Activated CD4-positive, alpha-beta T cell treated with anti-CD3 and anti-CD28 coated beads, Interleukin-2, amount 50 U/mL, for 48 hours (primary cell): ENCODE measurements at regions not wholly inside any gene's neighbourhood (a gene's known extent, or its start where the extent isn't known, plus 50 kb on each side); places are given as distances from the start of the nearest gene placed in this dataset.
"Not testable (repeated sequence)": the region's sequence is repeated elsewhere in the genome, so short reads cannot be mapped to it uniquely, and the experiment has no call there.

Source experiments
- DNase-seq, 2 experiments: peaks; one replicate each; pipeline ENCODE4 v3.0.0-alpha.2; 2020

DNA sequence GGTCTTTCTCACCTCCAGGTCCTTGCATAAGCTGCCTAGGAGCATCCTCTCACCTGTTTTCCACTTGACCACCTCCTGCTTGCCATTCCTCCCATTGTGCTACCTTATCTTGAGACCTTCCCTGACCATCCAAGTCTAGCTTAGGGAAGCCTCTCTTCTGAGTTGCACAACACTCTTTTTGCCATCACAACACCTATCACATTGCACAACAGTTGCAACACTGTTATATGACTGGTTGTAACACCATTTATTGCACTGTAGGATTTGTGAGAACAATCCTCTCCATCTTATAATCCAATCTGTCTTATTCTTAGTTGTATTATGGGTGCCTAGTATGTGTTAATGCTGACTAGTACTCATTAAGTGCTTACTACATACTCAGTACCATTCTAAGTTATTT lies 488.7 kb downstream of the OMA1 start:
- DNase-seq, result no peak

DNA sequence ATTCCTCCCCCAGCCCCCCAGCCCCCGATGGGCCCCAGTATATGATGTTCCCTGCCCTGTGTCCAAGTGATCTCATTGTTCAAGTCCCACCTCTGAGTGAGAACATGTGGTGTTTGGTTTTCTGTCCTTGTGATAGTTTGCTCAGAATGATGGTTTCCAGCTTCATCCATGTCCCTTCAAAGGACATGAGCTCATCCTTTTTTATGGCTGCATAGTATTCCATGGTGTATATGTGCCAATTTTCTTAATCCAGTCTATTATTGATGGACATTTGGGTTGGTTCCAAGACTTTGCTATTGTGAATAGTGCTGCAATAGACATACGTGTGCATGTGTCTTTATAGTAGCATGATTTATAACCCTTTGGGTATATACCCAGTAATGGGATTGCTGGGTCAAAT lies 495.3 kb downstream of the OMA1 start:
- DNase-seq, result not testable (repeated sequence)

DNA sequence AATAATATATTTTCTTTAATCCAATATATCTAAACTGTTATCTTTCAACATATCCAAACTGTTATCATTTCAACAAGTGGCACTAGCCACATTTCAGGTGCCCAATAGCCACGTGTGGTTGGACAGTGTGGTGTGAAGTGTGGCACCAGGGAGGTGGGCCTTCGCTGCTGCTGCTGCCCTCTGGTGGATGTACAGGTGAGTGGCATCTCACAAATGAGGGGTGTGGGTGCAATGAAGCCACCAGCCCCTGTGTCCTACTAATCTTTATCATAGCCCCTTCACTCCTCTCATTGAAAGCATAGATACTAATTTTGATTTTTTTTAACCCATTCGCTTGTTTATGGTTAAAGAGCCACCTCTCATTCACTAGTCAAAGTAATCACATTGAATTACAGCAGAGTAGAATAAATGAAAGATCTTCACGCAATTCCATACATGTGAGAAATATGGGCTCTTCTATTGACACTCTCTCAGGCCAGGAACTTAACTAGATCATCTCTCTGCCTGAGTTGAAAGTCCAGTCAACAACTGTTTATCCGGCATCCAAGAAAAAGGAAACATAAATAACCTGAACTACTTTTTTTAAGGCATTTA lies 499.2 kb downstream of the OMA1 start:
- peak; percentile 18 to 39 for DNase-seq

DNA sequence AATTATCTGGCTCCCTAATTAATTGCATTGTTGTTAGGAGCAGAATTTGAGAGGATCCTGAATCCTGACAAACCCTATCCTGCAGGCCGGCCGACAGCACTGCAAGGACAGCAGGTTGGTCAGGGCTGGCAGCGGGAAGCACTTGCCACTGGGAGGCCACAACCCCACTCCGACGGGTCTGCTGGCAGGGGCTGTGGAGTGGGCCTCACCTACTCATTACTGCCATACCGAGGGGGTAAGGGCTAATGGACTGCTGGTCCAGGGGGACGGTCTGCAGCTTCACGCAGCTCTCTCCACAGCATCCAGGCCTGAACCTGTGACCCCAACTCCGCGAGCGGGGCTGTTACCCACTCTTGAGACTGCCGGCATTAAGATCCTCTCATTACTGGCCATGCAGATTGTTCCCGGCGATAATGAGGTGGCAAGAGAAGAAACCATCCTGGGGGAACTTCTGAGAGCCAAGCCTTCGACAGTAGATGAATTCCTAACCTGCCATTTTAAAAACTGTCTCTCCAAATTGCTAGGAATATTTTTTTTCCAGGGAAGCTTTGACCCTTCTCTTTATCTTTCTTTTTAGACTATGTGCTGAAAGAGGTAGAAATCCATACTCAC lies 501.3 kb downstream of the OMA1 start:
- no peak for DNase-seq

DNA sequence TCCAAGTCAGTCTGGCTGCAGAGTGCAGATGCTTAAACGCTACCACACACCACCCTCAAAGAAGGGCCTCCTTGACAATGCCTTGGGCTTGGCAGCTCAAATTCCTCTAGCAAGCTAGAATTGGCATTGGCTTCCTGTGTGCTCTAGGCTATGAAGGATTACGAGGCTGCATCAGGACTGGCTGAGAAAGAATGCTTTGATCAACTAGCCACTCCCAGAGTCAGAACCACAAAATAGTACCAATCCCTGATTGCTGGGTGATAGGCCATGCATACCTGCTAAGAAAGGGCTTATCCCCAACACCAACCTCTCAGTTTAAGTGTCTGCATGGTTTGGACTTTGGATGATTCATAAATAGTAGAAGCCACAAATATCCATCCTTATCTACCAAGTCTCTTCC lies 504.9 kb downstream of the OMA1 start:
- DNase-seq, result no peak

DNA sequence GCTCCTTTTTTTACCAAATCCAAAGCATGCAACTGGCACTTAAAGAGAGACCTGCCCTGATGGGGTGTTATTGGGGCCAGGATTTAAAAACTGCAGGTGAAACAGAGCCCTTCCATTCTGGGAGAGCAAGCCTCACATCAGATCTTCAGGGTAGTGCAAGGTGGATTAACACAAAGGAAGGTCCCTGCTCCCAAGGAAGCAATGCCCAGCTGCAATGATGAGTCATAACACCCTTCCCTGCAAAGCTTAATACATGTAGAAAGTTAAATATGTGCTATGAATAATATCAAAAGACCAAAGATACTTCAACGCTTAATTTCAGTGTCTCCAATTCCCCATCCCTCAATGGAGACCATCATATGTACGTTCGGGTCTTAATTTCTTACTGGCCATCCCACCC lies 508.0 kb downstream of the OMA1 start:
- no peak for DNase-seq

DNA sequence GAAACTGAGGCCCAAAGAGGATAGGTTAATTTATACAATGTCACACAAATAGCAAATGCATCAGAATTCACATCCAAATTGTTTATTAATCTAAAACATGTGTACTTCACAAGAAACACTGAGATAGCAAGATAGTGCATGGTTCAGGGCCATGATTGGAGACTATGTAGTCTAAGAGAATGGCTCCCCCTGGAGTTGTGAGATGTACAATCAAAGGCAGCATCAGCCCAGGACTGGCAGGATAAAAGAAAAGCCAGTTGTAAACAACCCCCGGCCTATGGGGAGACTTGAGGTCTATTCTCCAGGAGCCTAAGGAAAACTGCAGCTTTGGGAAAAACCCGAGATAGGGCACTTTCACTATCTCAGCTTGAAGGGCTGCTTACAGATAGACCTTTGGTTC lies 511.0 kb downstream of the OMA1 start:
- DNase-seq, result no peak

DNA sequence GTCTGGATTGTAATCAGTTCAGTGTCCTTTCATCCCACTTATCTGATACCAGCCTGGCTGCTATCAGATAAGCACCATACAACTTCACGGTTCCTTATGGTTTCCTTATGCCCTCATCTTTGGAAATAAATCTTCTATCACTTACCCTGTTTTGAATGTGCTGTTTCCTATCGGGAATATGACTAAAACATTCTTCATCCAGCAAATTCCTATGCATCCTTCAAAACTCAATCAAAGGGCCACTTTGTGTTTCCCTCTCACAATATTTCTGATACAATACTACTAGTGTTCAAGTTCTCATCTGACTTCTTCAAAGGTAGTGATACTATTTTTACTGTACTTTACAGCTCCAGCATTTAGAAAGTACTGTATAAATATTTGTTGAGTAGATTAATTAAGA lies 513.2 kb downstream of the OMA1 start:
- DNase-seq, result no peak

DNA sequence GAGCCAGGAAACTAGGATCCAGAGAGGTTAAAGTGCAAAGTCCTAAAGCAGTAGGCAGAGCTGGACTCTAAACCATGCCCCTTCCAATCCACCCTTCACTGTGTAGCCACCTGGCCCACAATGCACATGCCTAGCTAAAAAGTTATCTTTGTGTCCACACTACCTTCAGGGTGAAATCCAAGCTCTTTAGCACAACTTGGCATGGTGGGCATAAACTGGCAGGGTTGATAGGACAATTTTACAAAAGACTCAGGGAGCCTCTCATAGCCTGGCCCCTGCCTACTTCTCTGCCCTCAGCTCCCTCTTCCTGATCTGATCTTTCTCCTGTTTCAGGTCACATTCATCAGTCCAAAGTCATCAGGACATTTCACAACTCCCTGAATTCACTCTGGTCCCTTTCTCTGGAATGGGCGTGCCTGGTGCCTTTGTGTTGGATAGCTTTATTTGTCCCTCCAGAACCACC lies 513.9 kb downstream of the OMA1 start:
- DNase-seq, result no peak

DNA sequence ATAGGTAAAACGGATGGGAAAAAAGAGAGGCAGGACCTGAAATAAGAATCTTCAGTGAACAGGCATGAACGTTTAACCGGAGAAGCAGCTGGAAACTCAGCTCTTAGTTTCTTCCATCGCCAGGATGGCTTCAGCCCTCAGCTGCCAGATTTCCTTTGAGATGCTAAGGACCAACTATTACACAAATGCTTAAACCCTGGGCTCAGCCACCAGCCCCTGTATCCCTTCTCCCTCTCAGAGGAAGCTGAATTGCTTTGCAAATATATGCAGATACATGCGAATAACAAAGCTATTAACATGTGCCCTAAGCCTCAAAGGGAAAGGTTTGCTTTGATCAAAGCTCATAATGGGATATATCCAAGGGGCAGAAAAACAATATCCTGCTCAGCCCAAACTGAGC lies 515.1 kb downstream of the OMA1 start:
- no peak for DNase-seq

DNA sequence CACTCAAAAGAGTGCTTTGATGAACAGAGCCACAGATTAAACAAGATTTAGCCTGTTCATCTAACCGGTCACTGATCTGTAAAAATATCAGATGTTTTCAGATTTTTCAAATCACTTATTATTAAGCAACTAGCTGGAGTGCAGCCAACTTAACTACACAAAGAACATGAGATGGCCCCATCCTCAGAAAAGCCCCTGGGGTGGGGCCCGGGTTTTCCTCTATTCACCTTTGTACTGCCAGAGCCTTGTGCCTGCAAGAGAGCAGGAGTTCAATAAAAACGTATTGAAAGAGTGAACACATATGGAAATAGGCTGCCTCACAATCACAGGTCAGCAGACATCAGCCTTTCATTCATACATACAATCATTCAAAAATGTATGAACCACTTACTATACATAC lies 516.1 kb downstream of the OMA1 start:
- no peak for DNase-seq

DNA sequence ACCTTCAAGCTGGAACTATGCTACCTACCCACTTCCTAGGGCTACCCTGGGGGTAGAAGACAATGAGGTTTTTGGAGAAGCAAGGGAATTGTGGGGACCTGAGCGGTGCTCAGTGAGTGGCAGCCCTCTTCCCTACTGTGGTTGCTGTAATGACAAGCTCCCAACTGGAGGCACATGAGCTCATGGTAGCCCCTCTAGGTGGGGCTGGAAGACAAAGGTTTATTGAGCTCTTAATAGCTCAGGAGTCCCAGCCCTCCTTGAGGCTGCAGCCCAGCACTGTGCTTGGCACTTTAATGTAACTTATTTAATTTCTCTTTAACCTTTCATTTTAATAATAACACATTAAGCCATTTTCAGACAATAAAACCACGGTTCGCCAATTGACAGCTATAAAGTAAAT lies 528.9 kb downstream of the OMA1 start:
- no peak for DNase-seq

DNA sequence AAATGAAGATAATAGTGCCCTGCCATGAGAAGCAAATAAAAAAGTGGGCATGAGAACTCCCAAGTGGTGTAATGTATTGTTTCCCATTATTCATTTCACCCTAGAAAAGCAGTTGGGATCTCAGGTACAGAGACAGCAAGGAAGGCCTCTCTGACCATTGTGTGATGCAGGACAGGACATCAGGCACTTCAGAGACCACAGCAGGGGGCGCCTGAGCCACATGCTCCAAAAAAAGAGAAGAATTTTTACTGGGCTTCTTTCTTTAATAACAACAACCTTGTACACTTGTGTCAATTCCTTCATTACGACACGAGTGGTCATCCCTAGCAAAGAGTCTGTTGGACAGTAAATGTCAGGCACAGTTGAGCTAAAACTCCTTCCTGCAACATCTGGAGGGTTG lies 533.3 kb downstream of the OMA1 start:
- DNase-seq, result no peak

DNA sequence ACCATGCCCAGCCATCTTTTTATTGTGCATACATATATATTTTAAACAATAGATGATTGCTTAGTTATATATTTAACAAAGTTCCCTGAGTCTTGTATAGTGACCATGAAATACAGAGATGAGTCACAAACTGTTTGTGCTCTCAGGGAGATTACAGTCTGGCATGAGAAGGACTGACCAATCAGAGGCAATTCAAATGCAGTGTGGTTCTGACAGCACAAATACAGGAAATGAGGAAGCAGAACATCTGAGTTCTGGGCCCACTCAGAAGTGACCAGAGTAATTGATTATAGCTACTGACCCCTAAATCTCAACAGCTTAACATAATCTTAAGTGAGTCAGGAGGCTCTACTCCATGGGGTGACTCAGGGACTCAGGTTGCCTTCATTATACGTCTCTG lies 534.5 kb downstream of the OMA1 start:
- no peak for DNase-seq

DNA sequence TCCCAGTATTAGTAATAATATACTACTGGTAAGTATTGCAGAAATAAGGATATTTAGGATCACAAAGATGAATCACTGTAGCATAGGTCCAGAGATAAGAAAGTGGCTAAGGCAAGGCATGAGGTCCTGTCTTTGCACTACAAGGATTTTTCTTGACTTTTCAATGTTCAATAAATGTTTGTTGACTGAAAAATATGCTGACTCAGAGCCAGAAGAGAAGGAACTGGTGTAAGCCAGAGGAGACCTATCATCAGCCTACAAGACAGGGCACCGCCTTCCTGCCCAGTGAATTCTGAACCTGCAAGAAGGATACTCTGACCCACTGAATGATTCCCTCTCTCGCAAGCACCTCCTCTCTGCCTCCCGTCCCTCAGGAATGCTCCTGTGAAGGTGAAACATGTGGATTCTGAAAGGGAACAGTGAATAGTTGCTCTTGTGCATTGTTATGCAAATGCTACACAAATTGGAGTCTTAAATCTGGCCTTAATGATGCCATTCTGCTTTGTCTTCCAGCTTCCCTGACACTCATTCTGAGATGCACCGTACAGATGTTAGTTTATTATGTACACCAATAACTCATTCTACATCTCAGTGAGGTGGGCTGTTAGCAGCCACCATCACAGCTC lies 540.0 kb downstream of the OMA1 start:
- no peak for DNase-seq

DNA sequence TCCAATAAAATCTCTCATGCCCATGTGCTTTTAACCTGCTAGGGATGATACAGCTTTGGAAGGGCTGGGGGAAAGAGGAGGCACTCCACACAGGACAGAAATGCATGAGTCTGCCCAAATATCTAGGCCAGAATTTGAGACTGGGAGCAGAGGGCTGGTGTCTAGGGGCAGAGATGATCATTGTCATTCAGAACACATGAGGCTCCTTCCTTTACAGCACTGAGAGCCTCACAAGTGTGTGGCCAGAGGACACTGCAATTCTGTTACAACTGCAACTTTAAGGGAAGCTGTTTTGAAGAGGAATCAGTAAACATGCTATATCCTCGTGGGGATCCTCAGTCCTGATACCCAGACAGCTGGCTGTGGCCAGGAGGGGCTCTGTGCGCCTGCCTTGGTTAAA lies 541.3 kb downstream of the OMA1 start:
- DNase-seq, result no peak

DNA sequence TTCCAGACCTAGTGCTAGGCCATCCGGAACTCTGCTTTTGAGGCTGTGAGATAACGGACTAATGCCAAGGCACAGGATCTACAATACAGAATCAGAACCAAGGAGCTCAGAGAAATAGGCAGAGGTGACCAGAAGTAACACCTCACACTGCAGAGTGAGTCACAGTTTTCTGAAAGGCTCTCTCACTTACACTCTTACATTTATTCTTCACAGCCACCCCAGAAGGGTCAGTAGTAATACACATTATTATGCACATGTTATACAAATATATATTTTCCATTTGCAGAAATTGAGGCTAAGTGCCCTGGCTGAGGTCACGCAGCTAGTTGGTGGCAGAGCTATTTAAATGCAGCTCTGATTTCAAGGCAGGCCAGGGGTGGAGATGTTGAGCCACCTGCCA lies 542.5 kb downstream of the OMA1 start:
- DNase-seq, result no peak

DNA sequence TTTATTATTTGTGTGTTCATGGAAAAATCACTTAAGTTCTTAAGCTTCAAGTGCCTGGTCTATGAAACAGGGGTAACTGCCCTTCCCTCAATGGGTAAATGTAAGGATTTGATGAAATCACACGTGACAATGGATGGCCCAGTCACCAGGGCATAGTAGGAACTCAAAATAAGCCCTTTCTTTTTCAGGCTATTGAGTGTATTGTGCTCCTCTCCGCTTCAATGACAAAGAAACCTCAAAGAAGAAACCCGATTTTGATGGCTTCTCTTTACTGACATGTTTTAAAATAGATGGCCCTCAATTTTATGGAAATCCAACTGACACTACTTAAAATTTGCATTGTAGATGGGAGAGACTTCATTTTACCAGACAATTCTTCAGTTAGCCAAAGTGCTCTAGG lies 543.5 kb downstream of the OMA1 start:
- no peak for DNase-seq

DNA sequence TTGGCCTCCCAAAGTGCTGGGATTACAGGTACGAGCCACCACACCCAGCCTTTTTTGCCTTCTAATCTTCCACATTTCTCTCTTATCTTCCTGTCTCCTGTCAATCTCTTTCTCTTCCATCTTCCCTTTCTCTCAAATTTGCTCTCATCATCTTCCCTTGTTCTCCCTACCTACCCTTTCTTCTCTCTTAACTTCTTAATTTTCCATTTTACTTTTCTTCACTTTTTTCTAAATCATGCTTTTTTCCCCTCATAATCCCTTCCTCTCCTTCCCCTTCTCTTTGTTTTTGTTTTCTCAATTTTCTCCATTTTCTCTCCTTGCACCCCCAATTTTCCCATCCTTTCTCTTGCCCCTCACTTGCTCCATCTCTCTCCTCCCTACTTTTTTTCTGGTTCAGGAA lies 545.7 kb downstream of the OMA1 start:
- DNase-seq, result no peak

DNA sequence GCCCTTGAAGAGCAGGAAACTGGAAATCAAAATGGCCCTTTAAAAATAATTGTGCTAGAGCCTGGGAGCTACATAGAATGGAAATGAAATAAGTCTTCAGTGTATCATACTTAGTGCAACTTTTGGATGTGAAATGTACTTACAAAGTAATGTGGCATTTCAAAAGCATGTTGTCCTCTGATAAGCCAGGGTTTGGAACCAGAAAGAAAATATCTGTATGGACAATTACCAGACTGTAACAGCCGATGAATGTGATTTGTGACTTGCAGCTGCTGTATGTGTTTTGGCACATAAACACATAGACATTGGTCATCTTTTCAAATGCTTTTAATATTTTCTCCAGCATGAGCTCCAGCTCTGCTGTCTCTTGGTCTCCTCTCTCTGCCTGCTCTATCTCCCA lies 546.4 kb downstream of the OMA1 start:
- DNase-seq, result no peak

DNA sequence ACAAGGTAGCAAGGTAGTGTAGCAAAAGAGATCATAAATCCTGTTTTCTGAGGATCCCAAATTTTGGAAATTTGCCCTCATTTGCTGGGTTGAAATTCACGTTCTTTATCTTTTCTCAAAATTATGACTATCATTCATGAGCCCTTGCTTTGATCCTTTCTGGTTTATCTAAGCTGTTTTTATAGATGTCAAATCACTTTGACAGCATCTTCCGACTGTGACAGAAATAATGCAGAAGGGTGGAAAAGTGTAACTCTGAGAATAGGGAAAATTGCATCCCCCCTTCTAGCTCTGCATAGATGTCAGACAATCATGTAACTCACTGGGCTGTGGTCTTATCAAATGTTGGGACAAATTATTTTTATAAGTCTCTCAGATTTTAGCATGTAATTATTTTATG lies 550.1 kb downstream of the OMA1 start:
- no peak for DNase-seq

DNA sequence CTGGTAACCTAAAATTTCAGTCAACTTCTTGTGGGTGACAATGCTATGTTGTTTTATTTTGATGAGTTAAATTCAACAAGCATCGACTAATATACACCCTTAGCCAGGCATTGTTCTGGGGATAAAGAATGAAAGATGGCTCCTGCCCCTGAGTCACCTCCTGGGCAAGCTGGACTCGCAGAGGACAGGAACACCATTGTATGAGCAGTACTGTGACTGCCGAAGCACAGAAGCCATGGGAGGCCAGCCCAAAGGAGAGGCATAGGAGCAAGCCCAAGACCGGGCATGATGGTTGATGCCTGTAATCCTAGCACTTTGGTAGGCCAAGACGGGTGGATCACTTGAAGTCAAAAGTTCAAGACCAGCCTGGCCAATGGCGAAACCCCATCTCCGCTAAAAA lies 555.2 kb downstream of the OMA1 start:
- no peak for DNase-seq

DNA sequence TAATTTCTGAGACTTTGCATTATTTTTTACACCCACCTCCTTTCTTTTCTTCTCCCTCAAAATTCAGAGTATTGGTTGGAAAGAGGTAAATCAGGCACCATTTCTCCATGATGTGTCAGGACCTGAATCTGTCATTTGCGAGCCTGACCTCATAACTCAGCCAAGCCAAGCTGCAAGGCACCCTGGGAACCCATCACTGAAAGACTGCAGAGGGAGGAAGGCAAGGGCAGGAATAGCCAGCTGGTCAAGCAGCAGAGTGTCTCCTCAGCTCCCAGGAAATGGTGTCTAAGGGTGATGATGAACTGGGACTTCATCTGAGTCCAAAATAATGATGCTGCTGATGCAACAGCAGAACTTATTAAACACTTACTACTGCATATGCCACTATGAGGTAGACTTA lies 556.6 kb downstream of the OMA1 start:
- no peak for DNase-seq

DNA sequence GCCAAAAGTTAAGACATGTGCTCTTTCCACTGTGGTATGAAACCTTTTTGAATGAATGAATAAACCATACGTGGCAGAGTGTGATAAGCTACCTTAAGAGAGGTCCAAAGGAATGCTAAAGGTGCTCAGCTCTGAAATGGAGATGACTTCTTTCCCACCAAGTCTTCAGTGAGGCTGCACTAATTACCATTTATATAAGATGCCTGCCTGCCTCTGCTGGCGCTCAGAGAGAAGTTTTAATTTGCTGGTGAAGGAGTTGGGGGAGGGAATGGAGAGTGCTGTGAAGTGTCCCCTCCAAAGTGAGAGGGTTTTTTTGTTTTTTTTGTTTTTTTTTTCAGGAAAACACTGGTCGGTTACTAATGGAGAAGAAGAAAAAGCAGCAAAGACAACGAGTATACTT lies 559.0 kb downstream of the OMA1 start:
- DNase-seq, result no peak

DNA sequence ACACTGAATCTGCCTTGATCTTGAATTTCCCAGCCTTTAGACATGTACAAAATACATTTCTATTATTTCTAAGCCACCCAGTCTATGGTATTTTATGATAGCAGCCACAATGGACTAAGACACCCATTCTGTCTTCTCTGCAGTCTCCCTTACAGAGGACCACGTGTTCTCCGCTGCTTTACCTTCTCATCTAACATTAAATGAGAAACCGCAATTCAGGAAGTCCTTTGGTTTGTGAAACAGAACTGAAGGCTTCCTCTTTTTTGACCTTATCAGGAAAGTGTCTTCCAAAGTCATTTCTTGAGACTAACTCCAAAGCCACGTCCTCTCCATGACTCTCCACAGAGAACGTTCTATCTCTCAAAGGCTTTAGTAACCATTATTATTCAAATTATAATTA lies 560.1 kb downstream of the OMA1 start:
- DNase-seq, result no peak
